GM12864 (cell line): ENCODE measurements at regions not wholly inside any gene's neighbourhood (a gene's known extent, or its start where the extent isn't known, plus 50 kb on each side); places are given as distances from the start of the nearest gene placed in this dataset.

Experiments used
- DNase-seq: peaks from one replicate; pipeline ENCODE4 v3.0.0-alpha.2; 2011; ENCODE audit warnings: low read depth
- H3K4me3 ChIP-seq: 2 replicates; pipeline ENCODE4 v1.5.1; 2011; ENCODE audit warnings: mild to moderate bottlenecking, low read depth, low read length, control low read depth
- CTCF ChIP-seq: IDR thresholded peaks from 2 replicates; pipeline ENCODE4 v1.5.1; 2011; ENCODE audit warnings: low read depth, mild to moderate bottlenecking, moderate library complexity, low read length, control low read depth, inconsistent platforms; ENCODE audit errors: missing control alignments

GRCh38 chr12:127235761-127236160, 1031.2 kb upstream of the TMEM132C start:
- no peak for DNase-seq
- TF ChIP-seq CTCF: no peak
- H3K4me3 ChIP-seq: no peak overlapping the region

GRCh38 chr12:127236491-127236890, 1030.5 kb upstream of the TMEM132C start:
- DNase-seq: no peak
- TF ChIP-seq CTCF: no peak
- H3K4me3 ChIP-seq: no peak overlapping the region

GRCh38 chr12:127237151-127237550, 1029.8 kb upstream of the TMEM132C start:
- DNase-seq: no peak
- no peak for TF ChIP-seq CTCF
- H3K4me3 ChIP-seq: no peak overlapping the region

- no peak overlapping the region for H3K4me3 ChIP-seq
These were observed 1028.9 kb upstream of the TMEM132C start for GRCh38 chr12:127238107-127238506.

GRCh38 chr12:127239781-127240180, 1027.2 kb upstream of the TMEM132C start:
- TF ChIP-seq CTCF: no peak
- DNase-seq: no peak
- no peak overlapping the region for H3K4me3 ChIP-seq

More at GRCh38 chr12:127238107-127238506, 1028.9 kb upstream of the TMEM132C start:
- DNase-seq: no peak
- no peak for TF ChIP-seq CTCF

- DNase-seq: no peak
- no peak overlapping the region for H3K4me3 ChIP-seq
- no peak for TF ChIP-seq CTCF
These were observed 1026.6 kb upstream of the TMEM132C start for GRCh38 chr12:127240249-127240929.
